K562 (cell line): ENCODE measurements at regions not wholly inside any gene's neighbourhood (a gene's known extent, or its start where the extent isn't known, plus 50 kb on each side); places are given as distances from the start of the nearest gene placed in this dataset.

Experiments used
- ATAC-seq: fragments of 200-7000 bp; cut with Tn5 transposase; 3 replicates; pipeline ENCODE4 v1.9.1; 2020; ENCODE audit warnings: moderate library complexity
- BruUV-seq: library from RNA; stranded (reverse); fragments of 400-500 nt; replicated peaks from 2 replicates; lab custom pipeline; 2021; lab: Mats Ljungman, UMichigan
- CTCF ChIA-PET: fragments of 300-600 bp; formaldehyde crosslinking; extraction: SDS; loops from one replicate; lab custom pipeline; 2021; ENCODE audit warnings: low intra/inter-chr PET ratio; lab: Yijun Ruan, JAX
- POLR2A ChIA-PET: fragments of 300-600, 350-650 bp; sonication (Branson Sonifier 250); formaldehyde crosslinking; extraction: SDS; loops from one replicate; lab custom pipeline; 2021; ENCODE audit warnings: antibody characterized with exemption, inconsistent platforms; lab: Yijun Ruan, JAX
- DNase-seq, 4 experiments: peaks; one replicate each; pipeline versions ENCODE4 v3.0.0 to v3.0.0-alpha.2; 2011 to 2018; ENCODE audit warnings: low spot score in 3 of 4, mixed read lengths in 3 of 4; ENCODE audit errors: extremely low read depth in 1 of 4
- FAIRE-seq: peaks from 2 replicates; lab custom pipeline; 2011; peaks lifted over from hg19 to GRCh38; lab: Jason Lieb, UNC
- H2AFZ ChIP-seq: 2 replicates; pipeline ENCODE4 v1.6.0; 2011; ENCODE audit warnings: low read depth, low read length, control low read depth, inconsistent platforms
- H3K27ac ChIP-seq: fragments of 200-600 bp; 3 replicates; pipeline ENCODE4 v1.8.0; 2011; ENCODE audit warnings: low read depth, mild to moderate bottlenecking, control low read depth, inconsistent platforms, low read length, moderate library complexity, mixed read lengths; ENCODE audit errors: extremely low read depth
- H3K27me3 ChIP-seq, 2 experiments: fragments of 300-600 bp in 1 of 2; 2 replicates in 1 of 2; 3 replicates in 1 of 2; pipeline versions ENCODE4 v1.6.0 to v1.8.0; 2011; ENCODE audit warnings: inconsistent platforms in 2 of 2, low read length in 2 of 2, mild to moderate bottlenecking in 1 of 2, mixed read lengths in 1 of 2, moderate library complexity in 1 of 2; ENCODE audit not compliant: control insufficient read depth in 2 of 2, insufficient read depth in 2 of 2
- H3K36me3 ChIP-seq: fragments of 300-600 bp; 3 replicates; pipeline ENCODE4 v1.8.0; 2011; ENCODE audit warnings: mild to moderate bottlenecking, low read length, inconsistent platforms; ENCODE audit not compliant: control insufficient read depth, insufficient read depth
- H3K4me1 ChIP-seq, 2 experiments: fragments of 200-600 bp in 1 of 2; replicated peaks in 1 of 2; 2 replicates in 1 of 2; 3 replicates in 1 of 2; pipeline versions ENCODE4 v1.5.1 to v1.8.0; 2011; ENCODE audit warnings: inconsistent platforms in 2 of 2, low read length in 2 of 2, mild to moderate bottlenecking in 1 of 2, mixed read lengths in 1 of 2, moderate library complexity in 1 of 2; ENCODE audit not compliant: control insufficient read depth in 2 of 2, insufficient read depth in 2 of 2
- H3K4me2 ChIP-seq: 2 replicates; pipeline ENCODE4 v1.6.1; 2011; ENCODE audit warnings: low read length, control low read depth, inconsistent platforms, mixed read lengths; ENCODE audit not compliant: insufficient read depth
- H3K4me3 ChIP-seq: fragments of 200-600 bp; sonication (generic), shearing (Covaris generic); 2 replicates; pipeline ENCODE4 v1.5.1; 2016; ENCODE audit warnings: control low read depth, inconsistent platforms
- H3K79me2 ChIP-seq: fragments of 200-600 bp; 3 replicates; pipeline ENCODE4 v1.8.0; 2011; ENCODE audit warnings: low read length, inconsistent platforms; ENCODE audit not compliant: control insufficient read depth, insufficient read depth
- H3K9ac ChIP-seq, 2 experiments: 2 replicates each; pipeline versions ENCODE4 v1.6.0 to v1.6.1; 2011; ENCODE audit warnings: low read depth in 2 of 2, low read length in 2 of 2, control low read depth in 1 of 2, inconsistent platforms in 1 of 2, mild to moderate bottlenecking in 1 of 2, mixed read lengths in 1 of 2; ENCODE audit not compliant: insufficient read depth in 1 of 2
- H3K9me1 ChIP-seq: one replicate; pipeline ENCODE4 v1.6.0; 2011; ENCODE audit warnings: inconsistent platforms, mild to moderate bottlenecking, low read length, moderate library complexity; ENCODE audit not compliant: control insufficient read depth, insufficient read depth
- H3K9me3 ChIP-seq: replicated peaks from 2 replicates; pipeline ENCODE4 v1.5.1; 2011; ENCODE audit warnings: low read depth, low read length, inconsistent platforms; ENCODE audit not compliant: control insufficient read depth, insufficient read depth
- H4K20me1 ChIP-seq: replicated peaks from 2 replicates; pipeline ENCODE4 v1.6.1; 2011; ENCODE audit warnings: low read length, inconsistent platforms, mixed read lengths; ENCODE audit not compliant: control insufficient read depth, insufficient read depth
- MAFK ChIP-seq: IDR thresholded peaks from 2 replicates; pipeline ENCODE4 v1.6.1; 2011; ENCODE audit warnings: low read length, improper control_type of control experiment
- POLR2B ChIP-seq: fragments of 450-650 bp; IDR thresholded peaks from 2 replicates; pipeline ENCODE4 v1.6.1; 2018; ENCODE audit warnings: low read depth; ENCODE audit not compliant: partially characterized antibody
- RBM15 ChIP-seq: fragments of 200-400 bp; formaldehyde crosslinking; IDR thresholded peaks from 2 replicates; pipeline ENCODE4 v1.6.1; 2018; ENCODE audit warnings: mild to moderate bottlenecking, low read length, moderate library complexity; ENCODE audit not compliant: insufficient read depth
- REST ChIP-seq, 2 experiments: fragments of 450-650 bp; formaldehyde crosslinking in 1 of 2; IDR thresholded peaks; 2 replicates each; pipeline versions ENCODE4 v1.4.0 to v1.6.1; 2014 to 2020; ENCODE audit warnings: mild to moderate bottlenecking in 2 of 2, borderline replicate concordance in 1 of 2, low read depth in 1 of 2
- SETDB1 ChIP-seq: IDR thresholded peaks from one replicate; pipeline ENCODE4 v1.6.1; 2012; ENCODE audit warnings: low read length, control low read depth, inconsistent platforms
- SRSF1 ChIP-seq: fragments of 200-400 bp; formaldehyde crosslinking; IDR thresholded peaks from 2 replicates; pipeline ENCODE4 v1.6.1; 2017; ENCODE audit warnings: mild to moderate bottlenecking, low read depth, low read length, moderate library complexity
- ZNF232 ChIP-seq: sonication (generic); formaldehyde crosslinking; IDR thresholded peaks from 2 replicates; pipeline ENCODE4 v1.8.0; 2022; ENCODE audit warnings: mild to moderate bottlenecking, missing genetic modification reagents
- ZNF830 ChIP-seq: fragments of 250-450 bp; sonication (Bioruptor Pico); IDR thresholded peaks from 2 replicates; pipeline ENCODE4 v1.5.0; 2021; ENCODE audit warnings: mild to moderate bottlenecking
- WGBS: fragments of 100-300 bp; shearing (Covaris generic); methylation state at CpG from one replicate; pipeline ENCODE4 v1.1.6; 2016; ENCODE audit warnings: low coverage, mixed read lengths; ENCODE audit not compliant: insufficient coverage; ENCODE audit errors: missing lambda C conversion rate; 5-methylcytosine and 5-hydroxymethylcytosine counted together
- in situ Hi-C: fragments of 300-500 bp; cut with MboI; formaldehyde crosslinking; loops from 4 replicates; pipeline ENCODE4 v1.15.0; 2018; ENCODE audit warnings: inconsistent platforms, mixed read lengths
- intact Hi-C: fragments of 100-400 bp; cut with micrococcal nuclease; formaldehyde crosslinking; loops from 2 replicates; pipeline ENCODE4 v1.14.2; 2022
- TF ChIP-seq, protein P1 (sequence below): fragments of 450-650 bp; IDR thresholded peaks from 2 replicates; pipeline ENCODE4 v1.6.1; 2016; ENCODE audit warnings: mild to moderate bottlenecking

GRCh38 chr6:10019851-10020250 lies 395.0 kb downstream of the TFAP2A start:
- WGBS: 2% methylated on average over 3 of the region's 3 CpGs
- CTCF ChIA-PET: no interaction called here
- H3K27me3 ChIP-seq: no peaks in the 10 kb centered on the region

More at GRCh38 chr6:10019851-10020250, 395.0 kb downstream of the TFAP2A start:
- Histone ChIP-seq H3K36me3 (no peaks in the 10 kb centered on the region), H4K20me1 (no peaks in the 10 kb centered on the region), H3K4me3 (no peak overlapping the region), H3K4me1 (no peaks in the 10 kb centered on the region), H3K27ac (no peak overlapping the region), H2AFZ (no peak overlapping the region), H3K9me3 (no peaks in the 10 kb centered on the region), H3K9me1 (no peaks in the 10 kb centered on the region), H3K9ac (no peak overlapping the region), H3K79me2 (no peaks in the 10 kb centered on the region), H3K4me2 (no peak overlapping the region)
- ATAC-seq (no peak), FAIRE-seq (no peak), DNase-seq (no peak)
- POLR2A ChIA-PET: interaction anchor here (0.5 kb wide), 1 partner anchor 1327 kb away, joined by 3 read pairs; no protein-coding TSS in a partner anchor
- no TSS peak for BruUV-seq
- intact Hi-C loops: no loop called here
- in situ Hi-C loops: loop anchor here (10.0 kb wide), 1 partner anchor 415 kb away; no protein-coding TSS in a partner anchor
- TF ChIP-seq RBM15 (no peak), POLR2B (no peak), SRSF1 (no peak), ZNF830 (CRISPR knock-in tag) (no peak), SETDB1 (no peak), ZNF232 (CRISPR knock-in tag) (no peak), MAFK (no peak), REST (IDR thresholded peaks at IDR 0.05; ENCODE audit: borderline replicate concordance) (no peak), REST (CRISPR knock-in tag; IDR thresholded peaks at IDR 0.05; ENCODE audit: low read depth) (no peak)
- TF ChIP-seq, protein P1, sequence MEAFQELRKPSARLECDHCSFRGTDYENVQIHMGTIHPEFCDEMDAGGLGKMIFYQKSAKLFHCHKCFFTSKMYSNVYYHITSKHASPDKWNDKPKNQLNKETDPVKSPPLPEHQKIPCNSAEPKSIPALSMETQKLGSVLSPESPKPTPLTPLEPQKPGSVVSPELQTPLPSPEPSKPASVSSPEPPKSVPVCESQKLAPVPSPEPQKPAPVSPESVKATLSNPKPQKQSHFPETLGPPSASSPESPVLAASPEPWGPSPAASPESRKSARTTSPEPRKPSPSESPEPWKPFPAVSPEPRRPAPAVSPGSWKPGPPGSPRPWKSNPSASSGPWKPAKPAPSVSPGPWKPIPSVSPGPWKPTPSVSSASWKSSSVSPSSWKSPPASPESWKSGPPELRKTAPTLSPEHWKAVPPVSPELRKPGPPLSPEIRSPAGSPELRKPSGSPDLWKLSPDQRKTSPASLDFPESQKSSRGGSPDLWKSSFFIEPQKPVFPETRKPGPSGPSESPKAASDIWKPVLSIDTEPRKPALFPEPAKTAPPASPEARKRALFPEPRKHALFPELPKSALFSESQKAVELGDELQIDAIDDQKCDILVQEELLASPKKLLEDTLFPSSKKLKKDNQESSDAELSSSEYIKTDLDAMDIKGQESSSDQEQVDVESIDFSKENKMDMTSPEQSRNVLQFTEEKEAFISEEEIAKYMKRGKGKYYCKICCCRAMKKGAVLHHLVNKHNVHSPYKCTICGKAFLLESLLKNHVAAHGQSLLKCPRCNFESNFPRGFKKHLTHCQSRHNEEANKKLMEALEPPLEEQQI: no peak
